ENCODE measurements at regions not wholly inside any gene's neighbourhood (a gene's known extent, or its start where the extent isn't known, plus 50 kb on each side); places are given as distances from the start of the nearest gene placed in this dataset.

GRCh38 chr12:23463172-23463571, 486.3 kb downstream of the SOX5 start:
- ChIA-PET POLR2A (no interaction called here), CTCF (no interaction called here)
- Histone ChIP-seq H3K4me1 (ENCODE audit: control insufficient read depth, insufficient read depth, low read length) (no peaks in the 10 kb centered on the region), H3K27ac (ENCODE audit: extremely low read depth, low read depth, low read length) (no peak overlapping the region), H3K36me3 (ENCODE audit: control insufficient read depth in 2 of 2, insufficient read depth in 1 of 2, low read length in 2 of 2) (no peaks in the 10 kb centered on the region), H3K9me3 (ENCODE audit: control insufficient read depth, insufficient read depth, low read depth, low read length) (no peaks in the 10 kb centered on the region), H3K4me3 (ENCODE audit: low read depth, low read length) (no peak overlapping the region)
- TF ChIP-seq ZBTB26 (tag by site-specific recombination; optimal IDR thresholded peaks at IDR 0.05), result no peak
- no peak for TF ChIP-seq ZNF785 (tag by site-specific recombination; IDR thresholded peaks at IDR 0.05)
- peak; percentile 32 for TF ChIP-seq SETDB1 (IDR thresholded peaks at IDR 0.05; ENCODE audit: insufficient read length, low read length)

GRCh38 chr12:23464241-23464812, 485.1 kb downstream of the SOX5 start:
- TF ChIP-seq ZNF561 (tag by site-specific recombination; IDR thresholded peaks at IDR 0.05; ENCODE audit: borderline replicate concordance) (no peak), ZNF654 (tag by site-specific recombination; IDR thresholded peaks at IDR 0.05; ENCODE audit: low read depth) (no peak), ZNF114 (tag by site-specific recombination; IDR thresholded peaks at IDR 0.05) (no peak), ZFP3 (tag by site-specific recombination; IDR thresholded peaks at IDR 0.05; ENCODE audit: low read depth) (no peak)
- Histone ChIP-seq H3K27ac (ENCODE audit: extremely low read depth, low read depth, low read length) (no peak overlapping the region), H3K4me1 (ENCODE audit: control insufficient read depth, insufficient read depth, low read length) (no peaks in the 10 kb centered on the region), H3K9me3 (ENCODE audit: control insufficient read depth, insufficient read depth, low read depth, low read length) (no peaks in the 10 kb centered on the region), H3K4me3 (ENCODE audit: low read depth, low read length) (no peak overlapping the region), H3K36me3 (ENCODE audit: control insufficient read depth in 2 of 2, insufficient read depth in 1 of 2, low read length in 2 of 2) (no peaks in the 10 kb centered on the region)
- ChIA-PET POLR2A (no interaction called here), CTCF (no interaction called here)

- no peaks in the 10 kb centered on the region for H3K4me1 ChIP-seq (ENCODE audit: control insufficient read depth, insufficient read depth, low read length)
- no peak overlapping the region for H3K27ac ChIP-seq (ENCODE audit: extremely low read depth, low read depth, low read length)
- CTCF ChIA-PET, result interaction anchor here (0.6 to 0.7 kb wide), 2 partner anchors 306 to 1490 kb away, joined by 3 read pairs; no protein-coding TSS in a partner anchor
- no peak for TF ChIP-seq YY1 (tag by site-specific recombination; IDR thresholded peaks at IDR 0.05)
- TF ChIP-seq REPIN1 (tag by site-specific recombination; IDR thresholded peaks at IDR 0.05; ENCODE audit: low read depth), result no peak
- no peak for TF ChIP-seq SP2 (tag by site-specific recombination; IDR thresholded peaks at IDR 0.05)
- H3K4me3 ChIP-seq (ENCODE audit: low read depth, low read length), result no peak overlapping the region
- no peaks in the 10 kb centered on the region for H3K9me3 ChIP-seq (ENCODE audit: control insufficient read depth, insufficient read depth, low read depth, low read length)
- H3K36me3 ChIP-seq (ENCODE audit: control insufficient read depth in 2 of 2, insufficient read depth in 1 of 2, low read length in 2 of 2), result no peaks in the 10 kb centered on the region
- POLR2A ChIA-PET, result no interaction called here
Observed at GRCh38 chr12:23472329-23472971, 477.0 kb downstream of the SOX5 start.

- TF ChIP-seq ZNF37A (tag by site-specific recombination; IDR thresholded peaks at IDR 0.05) (no peak), ZNF175 (tag by site-specific recombination; IDR thresholded peaks at IDR 0.05) (no peak), HOXA7 (CRISPR knock-in tag; IDR thresholded peaks at IDR 0.05; ENCODE audit: borderline replicate concordance) (no peak)
Observed at GRCh38 chr12:23473071-23473470, 476.4 kb downstream of the SOX5 start.

GRCh38 chr12:23474438-23474976, 475.0 kb downstream of the SOX5 start:
- Histone ChIP-seq H3K4me1 (ENCODE audit: control insufficient read depth, insufficient read depth, low read length) (no peaks in the 10 kb centered on the region), H3K9me3 (ENCODE audit: control insufficient read depth, insufficient read depth, low read depth, low read length) (no peaks in the 10 kb centered on the region), H3K27ac (ENCODE audit: extremely low read depth, low read depth, low read length) (no peak overlapping the region), H3K4me3 (ENCODE audit: low read depth, low read length) (no peak overlapping the region), H3K36me3 (ENCODE audit: control insufficient read depth in 2 of 2, insufficient read depth in 1 of 2, low read length in 2 of 2) (no peaks in the 10 kb centered on the region)
- ChIA-PET CTCF (interaction anchor here (0.6 kb wide), 1 partner anchor 605 kb away, joined by 3 read pairs; no protein-coding TSS in a partner anchor), POLR2A (no interaction called here)
- no peak for TF ChIP-seq ZNF311 (tag by site-specific recombination; IDR thresholded peaks at IDR 0.05; ENCODE audit: borderline replicate concordance)
- no peak for TF ChIP-seq ZNF280C (tag by site-specific recombination; IDR thresholded peaks at IDR 0.05)
- TF ChIP-seq ZSCAN18 (tag by site-specific recombination; IDR thresholded peaks at IDR 0.05), result no peak
- no peak for TF ChIP-seq ZNF202 (tag by site-specific recombination; IDR thresholded peaks at IDR 0.05; ENCODE audit: borderline replicate concordance)
- TF ChIP-seq KLF9 (tag by site-specific recombination; IDR thresholded peaks at IDR 0.05; ENCODE audit: low read depth), result no peak

More at GRCh38 chr12:23473071-23473470, 476.4 kb downstream of the SOX5 start:
- H3K27ac ChIP-seq (ENCODE audit: extremely low read depth, low read depth, low read length), result no peak overlapping the region
- H3K36me3 ChIP-seq (ENCODE audit: control insufficient read depth in 2 of 2, insufficient read depth in 1 of 2, low read length in 2 of 2), result no peaks in the 10 kb centered on the region
- POLR2A ChIA-PET, result no interaction called here
- no peaks in the 10 kb centered on the region for H3K4me1 ChIP-seq (ENCODE audit: control insufficient read depth, insufficient read depth, low read length)
- CTCF ChIA-PET, result interaction anchor here (0.6 to 0.7 kb wide), 2 partner anchors 305 to 1490 kb away, joined by 3 read pairs; no protein-coding TSS in a partner anchor
- no peak overlapping the region for H3K4me3 ChIP-seq (ENCODE audit: low read depth, low read length)
- no peaks in the 10 kb centered on the region for H3K9me3 ChIP-seq (ENCODE audit: control insufficient read depth, insufficient read depth, low read depth, low read length)
